SK-N-MC (cell line): ENCODE measurements at regions not wholly inside any gene's neighbourhood (a gene's known extent, or its start where the extent isn't known, plus 50 kb on each side); places are given as distances from the start of the nearest gene placed in this dataset.
"Not testable (repeated sequence)": the region's sequence is repeated elsewhere in the genome, so short reads cannot be mapped to it uniquely, and the experiment has no call there.

ENCODE experiments used
- DNase-seq: peaks from one replicate; pipeline ENCODE4 v3.0.0-alpha.2; 2011; ENCODE audit warnings: low read depth, low spot score
- H3K27ac ChIP-seq: fragments of 200-600 bp; sonication (generic); 2 replicates; pipeline ENCODE4 v1.5.1; 2016; ENCODE audit warnings: mixed run types
- H3K36me3 ChIP-seq: fragments of 200-600 bp; sonication (generic); 2 replicates; pipeline ENCODE4 v1.6.1; 2017; ENCODE audit warnings: antibody characterized with exemption, low read length, mixed read lengths; ENCODE audit not compliant: insufficient read depth
- H3K4me3 ChIP-seq: fragments of 200-600 bp; sonication (generic); 2 replicates; pipeline ENCODE4 v1.5.1; 2016
- H3K9ac ChIP-seq: fragments of 200-600 bp; sonication (generic); 2 replicates; pipeline ENCODE4 v1.8.0; 2017; ENCODE audit warnings: mixed run types, mixed read lengths; ENCODE audit not compliant: insufficient read length
- H3K9me3 ChIP-seq: fragments of 200-600 bp; sonication (generic); 2 replicates; pipeline ENCODE4 v1.6.1; 2017; ENCODE audit warnings: low read depth, mild to moderate bottlenecking, antibody characterized with exemption, low read length, moderate library complexity, mixed read lengths
- EZH2 ChIP-seq: fragments of 200-600 bp; sonication (generic); IDR thresholded peaks from one replicate; pipeline ENCODE4 v1.6.1; 2017; ENCODE audit warnings: antibody characterized with exemption
- FOXP2 ChIP-seq: optimal IDR thresholded peaks from 2 replicates; pipeline ENCODE3; 2011; ENCODE audit warnings: mild to moderate bottlenecking, moderate library complexity; ENCODE audit not compliant: insufficient read depth; ENCODE audit errors: extremely low read length, control extremely low read depth
- POLR2AphosphoS5 ChIP-seq: IDR thresholded peaks from 2 replicates; pipeline ENCODE4 v1.6.1; 2012; ENCODE audit warnings: mild to moderate bottlenecking, low read depth, low read length, borderline replicate concordance

DNA sequence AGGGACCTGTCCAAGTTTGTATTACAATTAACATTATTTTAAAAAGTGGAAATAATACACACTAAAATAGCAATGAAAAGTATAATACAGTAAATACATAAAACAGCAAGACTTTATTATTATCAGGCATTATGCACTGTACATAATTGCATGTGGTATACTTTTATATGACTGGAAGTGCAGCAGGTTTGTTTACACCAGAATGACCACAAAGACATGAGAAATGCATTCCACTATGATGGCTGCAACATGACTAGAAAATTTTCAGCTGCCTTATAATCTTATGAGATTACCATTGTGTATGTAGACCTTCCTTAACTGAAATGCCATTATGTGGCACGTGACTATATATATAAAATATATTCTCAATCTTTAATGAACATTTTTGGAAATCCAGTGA lies 1699.6 kb downstream of the KCNT2 start:
- Histone ChIP-seq H3K9ac (no peak overlapping the region), H3K36me3 (no peaks in the 10 kb centered on the region), H3K9me3 (no peaks in the 10 kb centered on the region; the same call in 1 of the 2 replicates), H3K4me3 (no peak overlapping the region), H3K27ac (no peak overlapping the region)
- TF ChIP-seq POLR2AphosphoS5 (no peak), FOXP2 (no peak), EZH2 (no peak)
- no peak for DNase-seq

DNA sequence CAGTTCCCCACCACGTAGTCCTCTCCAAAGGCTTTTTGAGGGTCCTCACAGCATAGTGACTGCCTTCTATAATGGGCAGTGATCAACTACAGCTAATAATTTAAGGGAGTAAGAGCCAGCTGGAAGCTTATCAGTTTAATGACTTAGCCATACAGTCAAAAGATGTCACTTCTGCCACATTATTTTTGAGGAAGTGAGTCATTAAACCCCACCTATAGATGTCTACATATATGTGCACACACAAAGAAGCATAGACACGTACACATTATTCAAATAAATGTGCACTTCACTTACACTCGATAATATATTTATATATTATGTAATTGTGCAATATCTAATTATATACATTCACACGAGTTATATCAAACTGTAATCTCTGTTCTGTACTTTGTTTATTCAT lies 1704.7 kb downstream of the KCNT2 start:
- no peaks in the 10 kb centered on the region; the same call in 1 of the 2 replicates for H3K9me3 ChIP-seq
- no peak overlapping the region for H3K9ac ChIP-seq
- no peak overlapping the region for H3K27ac ChIP-seq
- no peak for TF ChIP-seq EZH2
- TF ChIP-seq FOXP2, result no peak
- no peak for TF ChIP-seq POLR2AphosphoS5
- no peak for DNase-seq
- no peaks in the 10 kb centered on the region for H3K36me3 ChIP-seq
- H3K4me3 ChIP-seq, result no peak overlapping the region

DNA sequence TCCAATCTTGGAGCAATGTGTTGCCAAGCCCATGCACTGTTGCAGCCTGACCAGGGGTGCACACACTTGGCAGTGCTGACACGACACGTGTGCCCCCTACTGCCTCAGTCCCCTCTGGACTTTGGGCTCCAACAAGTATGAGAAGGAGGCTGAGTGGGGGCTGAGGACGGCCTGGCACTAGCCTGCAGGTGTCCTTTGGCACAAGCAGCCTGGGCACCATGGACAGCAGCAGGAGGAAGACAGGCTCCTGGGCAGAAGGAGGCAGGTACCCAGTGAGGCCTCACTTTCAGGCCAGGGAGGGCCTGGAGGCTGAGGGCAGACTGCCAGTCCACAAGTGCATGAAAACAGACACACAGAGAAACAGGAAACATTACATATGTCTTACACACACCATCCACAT lies 1702.9 kb upstream of the B3GALT2 start:
- peaks cover 4% of the 10 kb centered on the region; the same call in 1 of the 2 replicates for H3K9me3 ChIP-seq
- H3K4me3 ChIP-seq, result no peak overlapping the region
- no peak overlapping the region for H3K9ac ChIP-seq
- no peak overlapping the region for H3K27ac ChIP-seq
- TF ChIP-seq POLR2AphosphoS5 (no peak), FOXP2 (no peak), EZH2 (no peak)
- DNase-seq, result no peak
- H3K36me3 ChIP-seq, result no peaks in the 10 kb centered on the region

DNA sequence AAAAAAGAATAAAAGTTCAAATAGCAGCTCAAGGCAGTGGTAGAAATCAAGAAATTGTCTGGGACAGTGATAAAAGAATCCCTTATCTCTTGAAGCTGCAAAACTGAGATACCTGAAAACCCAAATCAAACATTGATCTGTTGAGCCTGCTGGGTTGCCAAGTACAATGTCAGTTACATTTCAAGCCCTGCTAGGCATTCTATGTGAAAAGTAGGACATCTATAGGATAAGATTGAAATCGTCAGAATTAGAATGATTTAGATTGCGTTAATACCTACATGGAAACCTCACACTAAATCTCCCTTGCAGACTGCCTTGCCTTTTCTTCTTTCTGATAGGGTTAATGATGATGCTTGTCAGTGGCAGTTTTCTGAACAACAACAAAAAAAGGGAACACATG lies 1684.4 kb upstream of the B3GALT2 start:
- H3K27ac ChIP-seq, result no peak overlapping the region
- no peak for DNase-seq
- no peak overlapping the region for H3K4me3 ChIP-seq
- TF ChIP-seq EZH2 (no peak), FOXP2 (no peak)
- no peak overlapping the region for H3K9ac ChIP-seq
- no peaks in the 10 kb centered on the region for H3K36me3 ChIP-seq
- H3K9me3 ChIP-seq, result no peaks in the 10 kb centered on the region

DNA sequence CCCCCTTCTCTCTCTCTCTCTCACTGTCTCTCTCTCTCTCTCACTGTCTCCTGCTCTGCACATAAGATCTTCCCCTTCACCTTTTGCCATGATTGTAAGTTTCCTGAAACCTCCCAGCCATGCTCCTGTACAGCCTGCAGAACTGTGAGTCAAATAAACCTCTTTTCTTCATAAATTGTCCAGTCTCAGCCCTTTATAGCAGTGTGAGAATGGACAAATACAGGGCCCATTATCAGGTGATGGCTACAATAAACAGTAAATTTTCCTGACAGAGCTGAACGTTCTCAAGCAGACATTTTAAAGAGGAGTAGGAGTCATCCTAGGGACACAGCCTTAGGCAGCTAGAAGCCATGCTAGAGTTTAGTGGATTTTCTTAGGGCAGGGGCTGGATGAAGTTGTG lies 1679.7 kb upstream of the B3GALT2 start:
- Histone ChIP-seq H3K9ac (no peak overlapping the region), H3K36me3 (no peaks in the 10 kb centered on the region), H3K27ac (no peak overlapping the region), H3K9me3 (peaks cover 3% of the 10 kb centered on the region; the same call in 1 of the 2 replicates), H3K4me3 (no peak overlapping the region)
- no peak for TF ChIP-seq POLR2AphosphoS5
- DNase-seq, result no peak

DNA sequence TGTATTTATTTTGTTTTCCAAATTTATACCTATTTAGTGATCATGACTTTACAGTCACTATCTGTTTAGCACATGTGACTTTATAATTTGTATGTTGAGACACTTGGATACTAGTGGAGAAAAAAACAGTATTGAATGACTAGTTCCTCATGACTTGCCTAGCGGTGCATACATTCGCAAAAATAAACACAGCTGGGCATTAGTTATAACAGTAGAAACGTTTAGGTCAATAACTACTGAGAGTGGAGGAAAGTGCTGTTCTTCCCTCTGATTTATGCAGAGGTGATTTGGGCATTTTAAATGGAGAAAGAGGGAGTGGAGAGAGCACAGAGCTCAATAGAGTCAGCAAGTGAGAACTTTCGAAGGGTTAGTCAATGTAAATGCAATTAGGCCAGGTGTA lies 1679.0 kb upstream of the B3GALT2 start:
- DNase-seq, result no peak
- Histone ChIP-seq H3K36me3 (no peaks in the 10 kb centered on the region), H3K27ac (no peak overlapping the region), H3K9me3 (peaks cover 3% of the 10 kb centered on the region; the same call in 1 of the 2 replicates), H3K9ac (no peak overlapping the region), H3K4me3 (no peak overlapping the region)
- TF ChIP-seq EZH2 (no peak), POLR2AphosphoS5 (no peak), FOXP2 (no peak)

DNA sequence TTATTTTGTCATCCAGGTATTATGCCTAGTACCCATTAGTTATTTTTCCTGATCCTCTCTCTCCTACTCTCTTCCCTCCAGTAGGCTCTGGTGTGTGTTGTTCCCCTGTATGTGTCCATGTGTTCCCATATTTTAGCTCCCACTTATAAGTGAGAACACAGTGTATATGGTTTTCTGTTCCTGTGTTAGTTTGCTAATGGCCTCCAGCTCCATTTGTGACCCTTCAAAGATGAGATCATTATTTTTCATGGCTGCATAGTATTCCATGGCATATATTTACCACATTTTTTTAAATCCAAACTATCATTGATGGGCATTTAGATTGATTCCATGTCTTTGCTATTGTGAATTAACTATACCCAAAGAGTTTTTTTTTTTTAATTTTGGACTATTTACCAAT lies 1675.7 kb upstream of the B3GALT2 start:
- Histone ChIP-seq H3K36me3 (no peaks in the 10 kb centered on the region), H3K9ac (no peak overlapping the region)
- TF ChIP-seq EZH2, result no peak
- TF ChIP-seq POLR2AphosphoS5, result no peak
- TF ChIP-seq FOXP2, result no peak

DNA sequence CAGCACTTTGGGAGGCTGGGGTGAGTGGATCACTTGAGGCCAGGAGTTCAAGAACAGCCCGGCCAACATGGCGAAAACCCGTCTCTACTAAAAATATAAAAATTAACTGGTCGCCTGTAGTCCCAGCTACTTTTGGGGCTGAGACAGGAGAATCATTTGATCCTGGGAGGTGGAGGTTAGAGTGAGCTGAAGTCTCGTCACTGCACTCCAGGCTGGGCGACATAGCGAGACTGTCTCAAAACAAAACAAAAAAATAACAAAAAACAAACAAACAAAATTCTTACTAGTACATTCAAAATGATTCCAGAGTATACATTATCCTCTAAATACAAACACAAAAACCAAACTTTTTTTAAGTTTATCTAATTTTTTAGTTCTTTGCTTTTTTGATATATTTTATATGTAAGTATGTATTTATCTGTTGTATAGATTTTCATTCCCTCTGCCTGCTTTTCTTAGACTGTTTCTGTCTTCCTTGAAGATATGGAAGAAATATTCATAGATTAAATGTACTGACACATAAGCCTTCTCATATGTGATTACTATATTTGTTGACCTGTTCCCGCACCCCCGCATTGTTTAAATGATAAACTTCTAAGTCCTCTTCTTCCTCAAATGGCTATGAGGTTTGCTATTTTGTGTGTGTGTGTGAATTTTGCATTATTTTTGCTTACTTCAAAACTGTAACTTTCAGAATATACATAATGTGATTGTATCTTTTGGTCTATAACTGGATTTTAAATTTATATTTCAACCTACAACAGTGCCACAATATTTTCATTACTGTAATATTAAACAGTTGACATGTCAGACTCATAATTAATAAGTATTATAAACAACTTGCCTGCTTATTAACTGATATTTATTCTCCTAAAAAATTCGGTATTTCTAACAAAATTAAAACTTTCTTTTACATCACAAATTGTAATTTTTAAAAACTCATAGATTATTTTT lies 1674.1 kb upstream of the B3GALT2 start:
- DNase-seq, result no peak
- H3K27ac ChIP-seq, result no peak overlapping the region
- no peak overlapping the region for H3K4me3 ChIP-seq
- H3K9ac ChIP-seq, result no peak overlapping the region
- no peaks in the 10 kb centered on the region for H3K36me3 ChIP-seq
- TF ChIP-seq FOXP2, result no peak
- TF ChIP-seq EZH2, result no peak
- TF ChIP-seq POLR2AphosphoS5, result no peak
- peaks cover 3% of the 10 kb centered on the region; the same call in 1 of the 2 replicates for H3K9me3 ChIP-seq

More for the DNA sequence above, 1675.7 kb upstream of the B3GALT2 start:
- Histone ChIP-seq H3K27ac (no peak overlapping the region), H3K4me3 (no peak overlapping the region), H3K9me3 (peaks cover 3% of the 10 kb centered on the region; the same call in 1 of the 2 replicates)
- DNase-seq, result no peak

DNA sequence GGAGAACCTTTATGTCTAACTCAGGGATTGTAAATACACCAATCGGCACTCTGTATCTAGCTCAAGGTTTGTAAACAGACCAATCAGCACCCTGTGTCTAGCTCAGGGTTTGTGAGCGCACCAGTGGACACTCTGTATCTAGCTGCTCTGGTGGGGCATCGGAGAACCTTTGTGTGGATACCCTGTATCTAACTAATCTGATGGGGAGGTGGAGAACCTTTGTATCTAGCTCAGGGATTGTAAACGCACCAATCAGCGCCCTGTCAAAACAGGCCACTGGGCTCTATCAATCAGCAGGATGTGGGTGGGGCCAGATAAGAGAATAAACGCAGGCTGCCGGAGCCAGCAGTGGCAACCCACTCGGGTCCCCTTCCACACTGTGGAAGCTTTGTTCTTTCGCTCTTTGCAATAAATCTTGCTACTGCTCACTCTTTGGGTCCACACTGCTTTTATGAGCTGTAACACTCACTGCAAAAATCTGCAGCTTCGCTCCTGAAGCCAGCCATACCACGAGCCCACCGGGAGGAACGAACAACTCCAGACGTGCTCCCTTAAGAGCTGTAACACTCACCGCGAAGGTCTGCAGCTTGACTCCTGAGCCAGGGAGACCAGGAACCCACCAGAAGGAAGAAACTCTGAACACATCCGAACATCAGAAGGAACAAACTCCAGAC lies 1673.2 kb upstream of the B3GALT2 start:
- not testable (repeated sequence) for H3K9ac ChIP-seq, H3K9me3 ChIP-seq, DNase-seq, H3K27ac ChIP-seq, H3K36me3 ChIP-seq, H3K4me3 ChIP-seq

DNA sequence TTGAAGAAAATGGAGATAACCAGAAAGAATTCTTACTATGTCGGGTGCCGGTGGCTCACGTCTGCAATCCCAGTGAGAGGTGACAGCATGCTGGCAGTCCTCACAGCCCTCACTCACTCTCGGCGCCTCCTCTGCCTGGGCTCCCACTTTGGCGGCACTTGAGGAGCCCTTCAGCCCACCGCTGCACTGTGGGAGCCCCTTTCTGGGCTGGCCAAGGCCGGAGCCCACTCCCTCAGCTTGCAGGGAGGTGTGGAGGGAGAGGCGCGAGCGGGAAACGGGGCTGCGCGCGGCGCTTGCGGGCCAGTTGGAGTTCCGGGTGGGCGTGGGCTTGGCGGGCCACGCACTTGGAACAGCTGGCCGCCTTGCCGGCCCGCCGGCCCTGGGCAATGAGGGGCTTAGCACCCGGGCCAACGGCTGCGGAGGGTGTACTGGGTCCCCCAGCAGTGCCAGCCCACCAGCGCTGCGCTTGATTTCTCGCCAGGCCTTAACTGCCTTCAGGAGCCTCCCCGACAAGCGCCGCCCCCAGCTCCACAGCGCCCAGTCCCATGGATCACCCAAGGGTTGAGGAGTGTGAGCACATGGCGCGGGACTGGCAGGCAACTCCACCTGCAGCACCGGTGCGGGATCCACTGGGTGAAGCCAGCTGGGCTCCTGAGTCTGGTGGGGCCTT lies 1672.5 kb upstream of the B3GALT2 start:
- not testable (repeated sequence) for H3K9me3 ChIP-seq, H3K4me3 ChIP-seq, H3K36me3 ChIP-seq, DNase-seq, H3K27ac ChIP-seq, H3K9ac ChIP-seq
